KMS-11 (cell line): ENCODE measurements at regions not wholly inside any gene's neighbourhood (a gene's known extent, or its start where the extent isn't known, plus 50 kb on each side); places are given as distances from the start of the nearest gene placed in this dataset.
"Not testable (repeated sequence)": the region's sequence is repeated elsewhere in the genome, so short reads cannot be mapped to it uniquely, and the experiment has no call there.

Experiments
- H2AFZ ChIP-seq: fragments of 200-600 bp; sonication (generic); 2 replicates; pipeline ENCODE4 v1.6.1; 2016; ENCODE audit warnings: antibody characterized with exemption, mixed run types, low read depth
- H3K27ac ChIP-seq: fragments of 200-600 bp; sonication (generic); 2 replicates; pipeline ENCODE4 v1.6.1; 2016; ENCODE audit warnings: mild to moderate bottlenecking, mixed run types
- H3K27me3 ChIP-seq: fragments of 200-600 bp; sonication (generic); 2 replicates; pipeline ENCODE4 v1.6.1; 2017; ENCODE audit warnings: mild to moderate bottlenecking, low read depth, mixed run types, moderate library complexity; ENCODE audit not compliant: insufficient read depth
- H3K36me3 ChIP-seq: fragments of 200-600 bp; sonication (generic); 2 replicates; pipeline ENCODE4 v1.6.1; 2017; ENCODE audit warnings: mild to moderate bottlenecking, mixed run types; ENCODE audit not compliant: insufficient read depth
- H3K4me1 ChIP-seq: fragments of 200-600 bp; sonication (generic); 2 replicates; pipeline ENCODE4 v1.6.1; 2016; ENCODE audit warnings: mild to moderate bottlenecking, low read depth, mixed run types; ENCODE audit not compliant: poor library complexity, severe bottlenecking
- H3K4me2 ChIP-seq: fragments of 200-600 bp; sonication (generic); 2 replicates; pipeline ENCODE4 v1.7.0; 2016; ENCODE audit warnings: mild to moderate bottlenecking, mixed run types
- H3K4me3 ChIP-seq: fragments of 200-600 bp; sonication (generic); IDR thresholded peaks from 2 replicates; pipeline ENCODE4 v1.6.1; 2017; ENCODE audit warnings: low read depth, low read length, mixed read lengths; ENCODE audit not compliant: insufficient read depth
- H3K79me2 ChIP-seq: fragments of 200-600 bp; sonication (generic); 2 replicates; pipeline ENCODE4 v1.6.1; 2016; ENCODE audit warnings: low read depth, mixed run types; ENCODE audit not compliant: insufficient read depth
- H3K9ac ChIP-seq: fragments of 200-600 bp; sonication (generic); 2 replicates; pipeline ENCODE4 v1.6.1; 2016; ENCODE audit warnings: mild to moderate bottlenecking, mixed run types
- H4K20me1 ChIP-seq: fragments of 200-600 bp; sonication (generic); 2 replicates; pipeline ENCODE4 v1.6.1; 2016; ENCODE audit warnings: mild to moderate bottlenecking, mixed run types; ENCODE audit not compliant: insufficient read depth
- TF ChIP-seq, protein P1 (sequence below): fragments of 200-600 bp; sonication (generic); conservative IDR thresholded peaks from 2 replicates; pipeline ENCODE4 v1.6.1; 2017; ENCODE audit warnings: low read depth, mild to moderate bottlenecking, antibody characterized with exemption, low read length, moderate library complexity, mixed read lengths

DNA sequence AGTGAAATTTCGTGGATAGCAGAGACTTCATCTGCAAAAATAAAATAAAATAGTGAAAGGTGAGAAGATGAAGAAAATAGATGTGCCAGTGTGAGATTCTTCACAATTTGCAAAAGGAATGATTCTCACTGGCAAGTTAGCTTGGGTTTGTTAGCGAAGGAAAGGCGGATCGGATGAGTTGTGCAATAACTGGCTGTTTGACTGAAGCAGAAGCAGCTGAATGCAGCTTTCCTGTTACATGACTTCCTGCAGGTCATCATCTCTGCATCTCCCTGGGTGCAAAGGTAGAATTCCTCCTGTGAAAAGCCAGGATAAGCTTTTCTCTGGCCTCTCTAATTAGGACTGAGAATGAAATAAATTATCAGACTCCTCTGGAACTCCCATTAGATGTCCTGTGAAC lies 263.1 kb upstream of the CHRM3 start:
- no peak overlapping the region for H2AFZ ChIP-seq
- no peaks in the 10 kb centered on the region for H3K36me3 ChIP-seq
- no peak overlapping the region for H3K4me3 ChIP-seq
- no peak overlapping the region for H3K4me2 ChIP-seq
- TF ChIP-seq, protein P1, sequence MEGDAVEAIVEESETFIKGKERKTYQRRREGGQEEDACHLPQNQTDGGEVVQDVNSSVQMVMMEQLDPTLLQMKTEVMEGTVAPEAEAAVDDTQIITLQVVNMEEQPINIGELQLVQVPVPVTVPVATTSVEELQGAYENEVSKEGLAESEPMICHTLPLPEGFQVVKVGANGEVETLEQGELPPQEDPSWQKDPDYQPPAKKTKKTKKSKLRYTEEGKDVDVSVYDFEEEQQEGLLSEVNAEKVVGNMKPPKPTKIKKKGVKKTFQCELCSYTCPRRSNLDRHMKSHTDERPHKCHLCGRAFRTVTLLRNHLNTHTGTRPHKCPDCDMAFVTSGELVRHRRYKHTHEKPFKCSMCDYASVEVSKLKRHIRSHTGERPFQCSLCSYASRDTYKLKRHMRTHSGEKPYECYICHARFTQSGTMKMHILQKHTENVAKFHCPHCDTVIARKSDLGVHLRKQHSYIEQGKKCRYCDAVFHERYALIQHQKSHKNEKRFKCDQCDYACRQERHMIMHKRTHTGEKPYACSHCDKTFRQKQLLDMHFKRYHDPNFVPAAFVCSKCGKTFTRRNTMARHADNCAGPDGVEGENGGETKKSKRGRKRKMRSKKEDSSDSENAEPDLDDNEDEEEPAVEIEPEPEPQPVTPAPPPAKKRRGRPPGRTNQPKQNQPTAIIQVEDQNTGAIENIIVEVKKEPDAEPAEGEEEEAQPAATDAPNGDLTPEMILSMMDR: no peak
- H3K9ac ChIP-seq: no peak overlapping the region
- no peaks in the 10 kb centered on the region for H4K20me1 ChIP-seq
- no peaks in the 10 kb centered on the region for H3K79me2 ChIP-seq
- H3K27me3 ChIP-seq: no peaks in the 10 kb centered on the region
- no peaks in the 10 kb centered on the region for H3K4me1 ChIP-seq
- H3K27ac ChIP-seq: no peak overlapping the region

DNA sequence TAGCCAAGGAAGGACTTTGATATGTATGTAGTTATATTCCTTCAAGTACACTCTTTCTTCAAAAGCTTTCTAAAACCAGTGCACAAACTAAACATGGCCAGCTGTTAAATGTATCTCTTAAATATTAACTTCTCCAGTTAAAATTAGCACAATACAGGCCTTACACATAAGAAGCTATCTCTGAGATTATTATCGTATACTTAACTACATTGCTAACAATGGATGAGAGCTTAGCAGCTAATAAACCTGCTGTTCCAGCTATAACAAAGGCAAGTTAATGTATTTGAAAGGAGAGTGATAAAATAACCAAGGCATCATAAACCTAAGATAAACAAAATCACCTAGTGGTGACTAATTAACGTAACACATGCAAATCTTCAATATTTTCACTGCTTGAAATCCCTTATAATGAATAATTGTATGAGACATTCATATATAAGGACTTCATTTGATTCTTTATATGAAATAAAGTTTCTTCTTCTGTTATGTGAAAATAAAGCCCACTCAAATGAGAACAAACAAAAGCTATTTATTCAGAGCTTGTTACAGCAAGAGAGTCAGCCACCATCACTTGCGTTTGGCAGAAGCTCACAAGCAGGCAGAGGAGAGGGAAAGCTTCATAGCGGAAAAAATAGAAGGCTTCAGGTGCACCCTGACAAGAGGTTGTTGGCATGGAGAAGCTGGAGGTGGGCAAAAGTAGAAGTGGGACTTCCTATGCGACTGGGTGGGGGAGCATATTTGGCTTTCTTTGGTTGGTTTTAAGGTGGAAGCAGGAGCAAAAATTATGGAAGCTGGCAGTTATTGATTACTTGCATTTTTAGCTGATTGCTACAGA lies 274.1 kb upstream of the CHRM3 start:
- H3K27ac ChIP-seq: no peak overlapping the region
- H3K27me3 ChIP-seq: no peaks in the 10 kb centered on the region
- H2AFZ ChIP-seq: no peak overlapping the region
- no peaks in the 10 kb centered on the region for H3K4me1 ChIP-seq
- H3K9ac ChIP-seq: no peak overlapping the region
- no peak overlapping the region for H3K4me3 ChIP-seq
- TF ChIP-seq, protein P1: no peak
- H3K36me3 ChIP-seq: no peaks in the 10 kb centered on the region
- H3K4me2 ChIP-seq: no peak overlapping the region
- no peaks in the 10 kb centered on the region for H3K79me2 ChIP-seq
- no peaks in the 10 kb centered on the region for H4K20me1 ChIP-seq

DNA sequence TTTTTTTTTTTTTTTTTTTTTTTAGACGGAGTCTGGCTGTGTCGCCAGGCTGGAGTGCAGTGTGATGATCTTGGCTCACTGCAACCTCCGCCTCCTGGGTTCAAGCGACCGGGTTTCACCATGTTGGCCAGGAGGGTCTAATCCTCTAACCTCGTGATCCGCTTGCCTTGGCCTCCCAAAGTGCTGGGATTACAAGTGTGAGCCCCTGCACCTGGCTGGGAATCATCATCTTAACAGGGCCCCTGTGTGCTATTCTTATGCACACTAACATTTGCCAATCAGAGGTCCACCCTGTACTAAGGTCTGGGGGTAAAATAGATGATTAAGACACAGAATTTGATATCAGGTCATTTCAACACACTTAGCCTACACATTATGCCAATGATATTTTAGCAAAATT lies 278.7 kb upstream of the CHRM3 start:
- no peak overlapping the region for H2AFZ ChIP-seq

DNA sequence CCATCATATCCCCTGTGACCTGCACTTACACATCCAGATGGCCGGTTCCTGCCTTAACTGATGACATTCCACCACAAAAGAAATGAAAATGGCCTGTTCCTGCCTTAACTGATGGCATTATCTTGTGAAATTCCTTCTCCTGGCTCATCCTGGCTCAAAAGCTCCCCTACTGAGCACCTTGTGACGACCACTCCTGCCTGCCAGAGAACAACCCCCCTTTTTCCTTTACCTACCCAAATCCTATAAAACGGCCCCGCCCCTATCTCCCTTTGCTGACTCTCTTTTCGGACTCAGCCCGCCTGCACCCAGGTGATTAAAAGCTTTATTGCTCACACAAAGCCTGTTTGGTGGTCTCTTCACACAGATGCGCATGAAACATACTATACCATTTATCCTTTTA lies 279.7 kb upstream of the CHRM3 start:
- H3K36me3 ChIP-seq, H3K9ac ChIP-seq: not testable (repeated sequence)

More for the DNA sequence above, 278.7 kb upstream of the CHRM3 start:
- Histone ChIP-seq H3K79me2 (no peaks in the 10 kb centered on the region), H3K36me3 (no peaks in the 10 kb centered on the region), H3K4me3 (no peak overlapping the region), H4K20me1 (no peaks in the 10 kb centered on the region), H3K27me3 (no peaks in the 10 kb centered on the region), H3K27ac (no peak overlapping the region), H3K9ac (no peak overlapping the region), H3K4me2 (no peak overlapping the region), H3K4me1 (no peaks in the 10 kb centered on the region)
- TF ChIP-seq, protein P1: no peak

DNA sequence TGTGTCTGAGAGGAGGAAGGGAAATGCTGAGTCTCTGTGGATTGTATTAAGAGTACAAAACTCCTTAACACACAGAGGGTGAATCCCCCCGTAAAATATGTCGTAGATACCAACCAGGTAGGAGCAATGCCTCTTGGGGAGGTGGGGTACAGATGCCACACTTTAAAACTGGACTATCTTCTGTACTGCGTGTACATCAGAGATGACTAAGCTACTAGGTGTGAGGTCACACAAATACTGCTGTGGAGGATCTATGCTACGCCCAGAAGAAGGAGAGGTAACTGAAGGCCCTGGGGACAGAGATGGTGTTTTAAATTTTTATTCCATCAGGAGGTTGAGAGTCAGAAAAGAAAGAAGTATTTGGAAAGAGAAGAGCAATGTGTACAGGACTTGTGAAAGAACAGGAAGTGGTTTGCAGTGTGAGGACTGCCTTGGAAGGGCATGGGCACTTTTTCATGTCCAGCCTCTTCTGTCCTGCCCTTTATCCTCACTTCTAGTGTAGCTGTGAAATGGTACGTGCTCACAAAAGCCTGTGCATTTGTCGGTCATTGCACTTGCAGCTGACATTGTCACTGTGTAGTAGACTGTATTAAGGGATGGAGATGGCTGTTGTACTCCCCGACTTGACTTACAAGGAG lies 287.8 kb upstream of the CHRM3 start:
- H3K4me2 ChIP-seq: no peak overlapping the region
- no peaks in the 10 kb centered on the region for H3K4me1 ChIP-seq
- no peak overlapping the region for H3K4me3 ChIP-seq
- H3K9ac ChIP-seq: no peak overlapping the region
- no peaks in the 10 kb centered on the region for H4K20me1 ChIP-seq
- H3K27me3 ChIP-seq: no peaks in the 10 kb centered on the region
- no peak overlapping the region for H3K27ac ChIP-seq
- TF ChIP-seq, protein P1: no peak
- no peak overlapping the region for H2AFZ ChIP-seq
- no peaks in the 10 kb centered on the region for H3K79me2 ChIP-seq
- H3K36me3 ChIP-seq: no peaks in the 10 kb centered on the region

More for the DNA sequence above, 279.7 kb upstream of the CHRM3 start:
- H3K79me2 ChIP-seq, H3K27me3 ChIP-seq, H4K20me1 ChIP-seq, H3K4me2 ChIP-seq, H3K4me1 ChIP-seq, H2AFZ ChIP-seq, H3K27ac ChIP-seq, H3K4me3 ChIP-seq: not testable (repeated sequence)
